TTC549 (cell line): ENCODE measurements at regions not wholly inside any gene's neighbourhood (a gene's known extent, or its start where the extent isn't known, plus 50 kb on each side); places are given as distances from the start of the nearest gene placed in this dataset.
"Not testable (repeated sequence)": the region's sequence is repeated elsewhere in the genome, so short reads cannot be mapped to it uniquely, and the experiment has no call there.

Experiments
- FAIRE-seq: peaks from 2 replicates; lab custom pipeline; 2012; peaks lifted over from hg19 to GRCh38; lab: Jason Lieb, UNC

- FAIRE-seq: peak; percentile 89
Observed at GRCh38 chr6:28802417-28803336, 121.1 kb downstream of the TRIM27 start.

- no peak for FAIRE-seq
Observed at GRCh38 chr6:28803337-28803709, 120.5 kb downstream of the TRIM27 start.

GRCh38 chr6:28807682-28808280 is 116.0 kb downstream of the TRIM27 start:
- FAIRE-seq: peak; percentile 64

- no peak for FAIRE-seq
Observed at GRCh38 chr6:28808383-28808782, 115.4 kb downstream of the TRIM27 start.

- FAIRE-seq: no peak
Observed at GRCh38 chr6:28809947-28810658, 113.7 kb downstream of the TRIM27 start.

- no peak for FAIRE-seq
Observed at GRCh38 chr6:28810659-28811053, 113.1 kb downstream of the TRIM27 start.

- no peak for FAIRE-seq
Observed at GRCh38 chr6:28811873-28812272, 111.9 kb downstream of the TRIM27 start.

- no peak for FAIRE-seq
Observed at GRCh38 chr6:28812778-28813569, 110.8 kb downstream of the TRIM27 start.

- no peak for FAIRE-seq
Observed at GRCh38 chr6:28814032-28814976, 109.5 kb downstream of the TRIM27 start.

- FAIRE-seq: no peak
Observed at GRCh38 chr6:28816339-28816908, 107.4 kb downstream of the TRIM27 start.

GRCh38 chr6:28816909-28817807 is 106.6 kb downstream of the TRIM27 start:
- FAIRE-seq: peak; percentile 86

GRCh38 chr6:28817808-28818145 is 106.0 kb downstream of the TRIM27 start:
- FAIRE-seq: no peak

GRCh38 chr6:28824793-28825731 is 98.7 kb downstream of the TRIM27 start:
- FAIRE-seq: no peak

- no peak for FAIRE-seq
Observed at GRCh38 chr6:28825732-28826293, 98.0 kb downstream of the TRIM27 start.

GRCh38 chr6:28831683-28832082 is 92.1 kb downstream of the TRIM27 start:
- FAIRE-seq: not testable (repeated sequence)

GRCh38 chr6:28836703-28837102 is 87.1 kb downstream of the TRIM27 start:
- not testable (repeated sequence) for FAIRE-seq

GRCh38 chr6:28838289-28838633 is 85.5 kb downstream of the TRIM27 start:
- FAIRE-seq: no peak
